ENCODE measurements at regions not wholly inside any gene's neighbourhood (a gene's known extent, or its start where the extent isn't known, plus 50 kb on each side); places are given as distances from the start of the nearest gene placed in this dataset.
"Not testable (repeated sequence)": the region's sequence is repeated elsewhere in the genome, so short reads cannot be mapped to it uniquely, and the experiment has no call there.

DNA sequence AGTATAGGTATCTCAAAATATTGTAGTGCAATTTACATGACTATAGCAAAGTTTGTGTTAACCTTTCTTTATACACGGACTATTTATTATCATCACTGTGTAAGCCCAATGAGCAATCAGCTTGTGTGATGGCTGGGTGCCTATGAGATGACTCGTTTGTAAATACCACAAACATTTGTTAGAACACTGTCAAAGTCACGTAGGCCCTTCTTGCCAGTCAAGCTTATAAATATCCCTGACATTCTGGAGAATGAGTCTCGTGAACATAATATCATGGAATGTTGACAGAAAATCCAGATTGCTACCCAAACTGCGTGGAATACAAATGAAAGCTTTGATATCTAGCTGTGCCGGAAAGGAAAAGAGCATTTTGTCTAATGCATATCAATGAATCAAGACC lies 648.3 kb upstream of the MDGA2 start:
- H3K4me2 ChIP-seq, result no peak overlapping the region
- H3K9me3 ChIP-seq (ENCODE audit: low read depth), result no peaks in the 10 kb centered on the region
- no peak overlapping the region for H3K4me3 ChIP-seq
- TF ChIP-seq EZH2phosphoT487 (IDR thresholded peaks at IDR 0.05) (no peak), EZH2 (IDR thresholded peaks at IDR 0.05) (no peak)
- TF ChIP-seq, protein P1, sequence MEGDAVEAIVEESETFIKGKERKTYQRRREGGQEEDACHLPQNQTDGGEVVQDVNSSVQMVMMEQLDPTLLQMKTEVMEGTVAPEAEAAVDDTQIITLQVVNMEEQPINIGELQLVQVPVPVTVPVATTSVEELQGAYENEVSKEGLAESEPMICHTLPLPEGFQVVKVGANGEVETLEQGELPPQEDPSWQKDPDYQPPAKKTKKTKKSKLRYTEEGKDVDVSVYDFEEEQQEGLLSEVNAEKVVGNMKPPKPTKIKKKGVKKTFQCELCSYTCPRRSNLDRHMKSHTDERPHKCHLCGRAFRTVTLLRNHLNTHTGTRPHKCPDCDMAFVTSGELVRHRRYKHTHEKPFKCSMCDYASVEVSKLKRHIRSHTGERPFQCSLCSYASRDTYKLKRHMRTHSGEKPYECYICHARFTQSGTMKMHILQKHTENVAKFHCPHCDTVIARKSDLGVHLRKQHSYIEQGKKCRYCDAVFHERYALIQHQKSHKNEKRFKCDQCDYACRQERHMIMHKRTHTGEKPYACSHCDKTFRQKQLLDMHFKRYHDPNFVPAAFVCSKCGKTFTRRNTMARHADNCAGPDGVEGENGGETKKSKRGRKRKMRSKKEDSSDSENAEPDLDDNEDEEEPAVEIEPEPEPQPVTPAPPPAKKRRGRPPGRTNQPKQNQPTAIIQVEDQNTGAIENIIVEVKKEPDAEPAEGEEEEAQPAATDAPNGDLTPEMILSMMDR (IDR thresholded peaks at IDR 0.05), result no peak
- H3F3A ChIP-seq (ENCODE audit: low read depth), result no peaks in the 10 kb centered on the region
- H3K36me3 ChIP-seq, result no peaks in the 10 kb centered on the region
- Mint-ChIP-seq H3K9me3 (no peaks in the 10 kb centered on the region), H3K36me3 (no peaks in the 10 kb centered on the region), H3K4me1 (no peaks in the 10 kb centered on the region), H3K27ac (no peak overlapping the region), H3K27me3 (ENCODE audit: insufficient read depth, low read depth) (peaks cover 2% of the 10 kb centered on the region), H3K4me3 (no peak overlapping the region)
- peaks cover 48% of the 10 kb centered on the region for H3K27me3 ChIP-seq
- no peaks in the 10 kb centered on the region for H3K4me1 ChIP-seq
- no peak overlapping the region for H2AFZ ChIP-seq (replicated peaks)
- H3K9ac ChIP-seq, result no peak overlapping the region
- no peak for DNase-seq (ENCODE audit: low spot score)
- H4K20me1 ChIP-seq (ENCODE audit: low read depth), result no peaks in the 10 kb centered on the region
- no peak overlapping the region for H3K27ac ChIP-seq
- H3K79me2 ChIP-seq (ENCODE audit: low read depth), result no peaks in the 10 kb centered on the region

DNA sequence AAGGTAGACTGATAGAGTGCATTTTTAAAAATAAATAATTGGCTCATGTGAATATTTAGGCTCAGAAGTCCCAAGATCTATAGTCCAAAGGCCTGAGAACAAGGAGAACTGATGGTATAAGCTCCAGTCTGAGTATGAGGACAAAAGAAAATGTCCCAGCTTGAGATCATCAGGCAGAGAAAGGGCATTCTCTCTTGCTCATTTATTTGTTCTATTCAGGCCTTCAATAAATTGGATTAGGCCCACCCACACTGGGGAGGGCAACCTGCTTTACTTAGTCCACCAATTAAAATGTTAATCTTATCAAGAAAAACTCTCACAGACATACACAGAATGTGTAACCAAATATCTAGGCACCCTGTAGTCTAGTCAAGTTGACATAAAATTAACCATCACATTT lies 644.4 kb upstream of the MDGA2 start:
- peak; percentile 52 for DNase-seq (ENCODE audit: low spot score)
- Histone ChIP-seq H3K27ac (no peak overlapping the region), H3K9ac (no peak overlapping the region), H3K4me2 (no peak overlapping the region), H3K36me3 (no peaks in the 10 kb centered on the region), H3K9me3 (ENCODE audit: low read depth) (no peaks in the 10 kb centered on the region), H3K27me3 (peaks cover 71% of the 10 kb centered on the region), H3K79me2 (ENCODE audit: low read depth) (no peaks in the 10 kb centered on the region), H3K4me1 (no peaks in the 10 kb centered on the region), H2AFZ (replicated peaks) (no peak overlapping the region), H3K4me3 (no peak overlapping the region), H4K20me1 (ENCODE audit: low read depth) (no peaks in the 10 kb centered on the region), H3F3A (ENCODE audit: low read depth) (no peaks in the 10 kb centered on the region)
- H3K4me1 Mint-ChIP-seq, result peaks cover 4% of the 10 kb centered on the region
- TF ChIP-seq EZH2phosphoT487 (IDR thresholded peaks at IDR 0.05), result peak; percentile 99
- no peak for TF ChIP-seq EZH2 (IDR thresholded peaks at IDR 0.05)
- H3K4me3 Mint-ChIP-seq, result no peak overlapping the region
- peaks cover 2% of the 10 kb centered on the region for H3K27me3 Mint-ChIP-seq (ENCODE audit: insufficient read depth, low read depth)
- no peak overlapping the region for H3K27ac Mint-ChIP-seq
- no peaks in the 10 kb centered on the region for H3K36me3 Mint-ChIP-seq
- no peaks in the 10 kb centered on the region for H3K9me3 Mint-ChIP-seq

DNA sequence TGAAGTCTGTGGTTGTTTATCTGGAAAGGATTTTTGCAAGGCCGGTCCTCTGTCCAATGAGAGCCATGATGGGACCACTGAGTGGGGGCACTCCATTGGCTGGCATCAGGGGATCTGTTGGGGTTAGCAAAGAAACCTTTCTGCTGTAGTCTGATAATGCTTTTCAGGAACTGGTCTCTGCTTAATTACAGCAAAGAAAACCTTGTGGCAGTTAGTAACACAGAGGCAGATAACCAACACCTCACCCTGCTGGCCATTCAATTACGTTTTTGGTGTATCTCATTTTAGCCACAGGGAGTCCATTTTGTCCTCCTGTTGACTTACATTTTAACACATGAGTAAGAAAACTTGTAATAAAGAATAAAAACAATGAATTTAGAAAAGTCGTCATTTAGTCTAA lies 629.3 kb upstream of the MDGA2 start:
- TF ChIP-seq, protein P1 (IDR thresholded peaks at IDR 0.05), result no peak
- TF ChIP-seq EZH2phosphoT487 (IDR thresholded peaks at IDR 0.05) (no peak), EZH2 (IDR thresholded peaks at IDR 0.05) (no peak)
- Histone ChIP-seq H3K4me3 (no peak overlapping the region), H4K20me1 (ENCODE audit: low read depth) (no peaks in the 10 kb centered on the region), H3K79me2 (ENCODE audit: low read depth) (no peaks in the 10 kb centered on the region), H3K4me1 (no peaks in the 10 kb centered on the region), H3K27ac (no peak overlapping the region), H3K36me3 (no peaks in the 10 kb centered on the region), H3K9me3 (ENCODE audit: low read depth) (no peaks in the 10 kb centered on the region), H3K27me3 (no peaks in the 10 kb centered on the region), H3K4me2 (no peak overlapping the region), H3F3A (ENCODE audit: low read depth) (no peaks in the 10 kb centered on the region), H2AFZ (replicated peaks) (peak overlapping the region; percentile 93), H3K9ac (no peak overlapping the region)
- H3K4me1 Mint-ChIP-seq, result no peaks in the 10 kb centered on the region
- H3K27me3 Mint-ChIP-seq (ENCODE audit: insufficient read depth, low read depth), result peaks cover 3% of the 10 kb centered on the region
- H3K4me3 Mint-ChIP-seq, result no peak overlapping the region
- H3K36me3 Mint-ChIP-seq, result no peaks in the 10 kb centered on the region
- DNase-seq (ENCODE audit: low spot score), result no peak
- H3K27ac Mint-ChIP-seq, result no peak overlapping the region
- H3K9me3 Mint-ChIP-seq, result no peaks in the 10 kb centered on the region

DNA sequence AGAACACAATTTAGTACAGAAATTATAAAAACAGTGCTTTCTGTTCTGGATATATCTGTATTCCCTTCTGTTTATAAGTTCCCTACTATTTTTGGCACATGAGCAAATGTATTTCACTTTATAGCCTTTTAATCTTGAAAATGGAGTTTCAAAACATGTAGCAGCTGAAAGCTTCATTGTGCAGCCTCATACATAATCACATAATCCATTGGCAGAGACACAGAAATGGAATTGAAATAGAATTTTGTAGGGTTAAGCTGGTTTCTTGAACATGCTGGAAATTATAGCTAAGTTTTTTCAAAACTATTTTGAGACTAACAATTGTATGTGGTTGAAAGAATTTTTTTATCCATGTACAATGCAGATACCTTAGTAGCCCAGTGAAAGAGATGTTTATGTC lies 614.3 kb upstream of the MDGA2 start:
- Histone ChIP-seq H3K4me2 (no peak overlapping the region), H3K9ac (no peak overlapping the region), H3F3A (ENCODE audit: low read depth) (no peaks in the 10 kb centered on the region), H3K9me3 (ENCODE audit: low read depth) (no peaks in the 10 kb centered on the region), H4K20me1 (ENCODE audit: low read depth) (no peaks in the 10 kb centered on the region), H3K36me3 (no peaks in the 10 kb centered on the region), H3K27ac (no peak overlapping the region), H3K27me3 (no peaks in the 10 kb centered on the region), H3K4me3 (no peak overlapping the region), H3K79me2 (ENCODE audit: low read depth) (no peaks in the 10 kb centered on the region), H2AFZ (replicated peaks) (no peak overlapping the region), H3K4me1 (no peaks in the 10 kb centered on the region)
- Mint-ChIP-seq H3K4me1 (no peaks in the 10 kb centered on the region), H3K9me3 (peaks cover 3% of the 10 kb centered on the region), H3K27ac (no peak overlapping the region), H3K27me3 (ENCODE audit: insufficient read depth, low read depth) (no peaks in the 10 kb centered on the region), H3K4me3 (no peak overlapping the region), H3K36me3 (no peaks in the 10 kb centered on the region)
- TF ChIP-seq, protein P1 (IDR thresholded peaks at IDR 0.05), result no peak
- TF ChIP-seq EZH2phosphoT487 (IDR thresholded peaks at IDR 0.05) (no peak), EZH2 (IDR thresholded peaks at IDR 0.05) (no peak)
- no peak for DNase-seq (ENCODE audit: low spot score)

DNA sequence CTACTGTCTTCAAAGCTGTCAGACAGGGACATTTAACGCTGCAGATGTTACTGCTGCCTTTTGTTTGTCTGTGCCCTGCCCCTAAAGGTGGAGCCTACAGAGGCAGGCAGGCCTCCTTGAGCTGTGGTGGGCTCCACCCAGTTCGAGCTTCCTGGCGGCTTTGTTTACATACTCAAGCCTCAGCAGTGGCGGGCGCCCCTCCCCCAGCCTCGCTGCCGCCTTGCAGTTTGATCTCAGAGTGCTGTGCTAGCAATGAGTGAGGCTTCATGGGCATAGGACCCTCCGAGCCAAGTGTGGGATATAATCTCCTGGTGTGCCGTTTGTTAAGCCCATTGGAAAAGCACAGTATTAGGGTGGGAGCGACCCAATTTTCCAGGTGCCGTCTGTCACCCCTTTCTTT lies 609.8 kb upstream of the MDGA2 start:
- not testable (repeated sequence) for H3K9me3 ChIP-seq (ENCODE audit: low read depth); H4K20me1 ChIP-seq (ENCODE audit: low read depth); H3K79me2 ChIP-seq (ENCODE audit: low read depth); DNase-seq (ENCODE audit: low spot score); H3K9me3 Mint-ChIP-seq; H2AFZ ChIP-seq (replicated peaks); H3K27me3 ChIP-seq; H3K36me3 ChIP-seq; H3K36me3 Mint-ChIP-seq; H3K9ac ChIP-seq; H3K27ac Mint-ChIP-seq; H3F3A ChIP-seq (ENCODE audit: low read depth); H3K4me1 ChIP-seq; H3K27ac ChIP-seq; H3K4me2 ChIP-seq; H3K4me1 Mint-ChIP-seq; H3K4me3 Mint-ChIP-seq; H3K4me3 ChIP-seq; H3K27me3 Mint-ChIP-seq (ENCODE audit: insufficient read depth, low read depth)

Measured in neural progenitor cell (in vitro differentiated cells).